Colonic mucosa (tissue), 4 donors: ENCODE measurements at regions not wholly inside any gene's neighbourhood (a gene's known extent, or its start where the extent isn't known, plus 50 kb on each side); places are given as distances from the start of the nearest gene placed in this dataset.
"Not testable (repeated sequence)": the region's sequence is repeated elsewhere in the genome, so short reads cannot be mapped to it uniquely, and the experiment has no call there.

Source experiments
- DNase-seq: peaks from one replicate; pipeline ENCODE4 v3.0.0-alpha.2; 2020
- H3K27ac ChIP-seq: fragments of 200-600 bp; one replicate; pipeline ENCODE4 v1.8.0; 2021
- H3K27me3 ChIP-seq: fragments of 200-600 bp; one replicate; pipeline ENCODE4 v1.8.0; 2021
- H3K36me3 ChIP-seq: fragments of 200-600 bp; one replicate; pipeline ENCODE4 v1.8.0; 2021
- H3K4me1 ChIP-seq: fragments of 200-600 bp; one replicate; pipeline ENCODE4 v1.8.0; 2021; ENCODE audit warnings: mild to moderate bottlenecking
- H3K4me3 ChIP-seq: fragments of 200-600 bp; one replicate; pipeline ENCODE4 v1.8.0; 2021
- H3K9ac ChIP-seq, 2 donors: one replicate each; pipeline ENCODE4 v1.7.0; 2013; ENCODE audit warnings: control low read depth in 2 of 2, low read depth in 2 of 2, low read length in 2 of 2
- H3K9me3 ChIP-seq: fragments of 200-600 bp; one replicate; pipeline ENCODE4 v1.8.0; 2021
- CTCF ChIP-seq: fragments of 200-600 bp; IDR thresholded peaks from one replicate; pipeline ENCODE4 v1.8.0; 2022; ENCODE audit warnings: antibody characterized with exemption, mild to moderate bottlenecking
- intact Hi-C: fragments of 100-400 bp; cut with DNase I; formaldehyde crosslinking; loops from one replicate; pipeline ENCODE4 v1.14.1; 2022
- donor health status: healthy.
- donor health status: DM: no; HTN: no; CAD: no.
- donor health status: DM: no; HTN: no; CAD: no.

GRCh38 chr20:48524582-48524981, 303.2 kb downstream of the PREX1 start:
- Histone ChIP-seq H3K27ac (no peak overlapping the region), H3K4me1 (no peaks in the 10 kb centered on the region), H3K9ac (no peak overlapping the region), H3K27me3 (no peaks in the 10 kb centered on the region), H3K9me3 (no peaks in the 10 kb centered on the region), H3K4me3 (no peak overlapping the region), H3K36me3 (no peaks in the 10 kb centered on the region)
- no peak for TF ChIP-seq CTCF
- no peak for DNase-seq
- intact Hi-C loops: no loop called here

GRCh38 chr20:48523191-48523995, 304.4 kb downstream of the PREX1 start:
- Histone ChIP-seq H3K27me3 (no peaks in the 10 kb centered on the region), H3K36me3 (no peaks in the 10 kb centered on the region), H3K9ac (no peak overlapping the region), H3K4me3 (no peak overlapping the region), H3K27ac (no peak overlapping the region), H3K4me1 (no peaks in the 10 kb centered on the region), H3K9me3 (no peaks in the 10 kb centered on the region)
- intact Hi-C loops: no loop called here
- no peak for DNase-seq
- no peak for TF ChIP-seq CTCF

- DNase-seq: no peak
- TF ChIP-seq CTCF: no peak
- Histone ChIP-seq H3K4me1 (no peaks in the 10 kb centered on the region), H3K4me3 (no peak overlapping the region), H3K9ac (no peak overlapping the region), H3K9me3 (no peaks in the 10 kb centered on the region), H3K36me3 (no peaks in the 10 kb centered on the region), H3K27ac (no peak overlapping the region), H3K27me3 (no peaks in the 10 kb centered on the region)
- intact Hi-C loops: no loop called here
Observed at GRCh38 chr20:48521121-48521520, 306.7 kb downstream of the PREX1 start.

GRCh38 chr20:48516196-48516595, 311.6 kb downstream of the PREX1 start:
- H3K9ac ChIP-seq, H3K9me3 ChIP-seq, H3K27ac ChIP-seq, H3K4me3 ChIP-seq, intact Hi-C loops, H3K27me3 ChIP-seq, DNase-seq, H3K36me3 ChIP-seq, H3K4me1 ChIP-seq: not testable (repeated sequence)

- H3K27ac ChIP-seq, H3K36me3 ChIP-seq, H3K4me1 ChIP-seq, H3K9ac ChIP-seq, DNase-seq, intact Hi-C loops, H3K9me3 ChIP-seq, H3K4me3 ChIP-seq, H3K27me3 ChIP-seq: not testable (repeated sequence)
Observed at GRCh38 chr20:48514577-48514976, 313.2 kb downstream of the PREX1 start.

- H3K4me1 ChIP-seq, H3K9me3 ChIP-seq, DNase-seq, intact Hi-C loops, H3K9ac ChIP-seq, H3K27me3 ChIP-seq, H3K36me3 ChIP-seq, H3K4me3 ChIP-seq, H3K27ac ChIP-seq: not testable (repeated sequence)
Observed at GRCh38 chr20:48512539-48512938, 315.3 kb downstream of the PREX1 start.

- intact Hi-C loops, H3K27ac ChIP-seq, H3K4me1 ChIP-seq, H3K36me3 ChIP-seq, H3K9ac ChIP-seq, H3K4me3 ChIP-seq, DNase-seq, H3K27me3 ChIP-seq, H3K9me3 ChIP-seq: not testable (repeated sequence)
Observed at GRCh38 chr20:48505066-48505465, 322.7 kb downstream of the PREX1 start.
